ENCODE measurements at regions not wholly inside any gene's neighbourhood (a gene's known extent, or its start where the extent isn't known, plus 50 kb on each side); places are given as distances from the start of the nearest gene placed in this dataset.

DNA sequence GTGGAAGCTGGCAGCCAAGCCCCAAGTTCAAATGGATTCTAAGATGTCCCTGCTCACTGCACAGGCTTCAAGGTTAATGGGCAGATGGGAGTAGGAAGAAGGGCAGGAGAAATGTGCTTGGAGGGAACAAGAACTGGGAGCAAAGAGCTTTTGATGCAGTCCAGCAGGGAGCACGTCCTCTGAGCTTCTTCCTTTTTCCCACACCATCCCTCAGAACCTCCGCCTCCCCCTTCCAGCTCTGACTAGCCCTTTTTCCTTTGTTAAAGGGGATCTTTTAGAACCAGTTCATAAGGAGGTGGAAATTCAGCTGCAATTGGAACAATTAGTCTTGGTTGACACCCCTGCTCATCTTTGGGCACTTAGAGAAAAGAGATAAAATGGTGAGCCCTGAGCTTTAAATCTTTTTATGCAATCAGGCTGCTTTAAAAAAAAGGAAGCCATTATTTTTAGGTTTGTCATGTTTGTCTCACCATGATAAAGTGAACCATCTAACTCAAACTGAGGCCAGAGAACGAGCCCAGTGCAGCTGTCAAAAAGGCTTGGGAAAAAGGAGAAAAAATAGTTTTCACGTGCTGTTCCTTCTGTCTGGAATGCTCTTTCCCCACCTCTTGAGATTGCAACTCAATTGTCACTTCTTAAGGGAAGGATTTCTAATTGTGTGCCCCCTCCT lies 135.8 kb upstream of the IL1RAPL2 start:
- TF ChIP-seq CTCF (conservative IDR thresholded peaks at IDR 0.05; ENCODE audit: low read depth, low read length) (no peak), RFX5 (IDR thresholded peaks at IDR 0.05; ENCODE audit: low read depth, low read length) (no peak), POLR2A (IDR thresholded peaks at IDR 0.05; ENCODE audit: low read depth, low read length) (no peak), RCOR1 (IDR thresholded peaks at IDR 0.05; ENCODE audit: insufficient replicate concordance, low read length) (no peak), SMC3 (IDR thresholded peaks at IDR 0.05; ENCODE audit: low read depth, low read length) (no peak), FOS (IDR thresholded peaks at IDR 0.05; ENCODE audit: low read depth, low read length) (no peak), MAZ (IDR thresholded peaks at IDR 0.05; ENCODE audit: borderline replicate concordance, low read depth, low read length) (no peak), MXI1 (IDR thresholded peaks at IDR 0.05; ENCODE audit: borderline replicate concordance, low read depth, low read length) (no peak), BHLHE40 (IDR thresholded peaks at IDR 0.05; ENCODE audit: low read depth, low read length) (no peak), CHD1 (IDR thresholded peaks at IDR 0.05; ENCODE audit: low read depth, low read length) (no peak)
- TF ChIP-seq, protein P1, sequence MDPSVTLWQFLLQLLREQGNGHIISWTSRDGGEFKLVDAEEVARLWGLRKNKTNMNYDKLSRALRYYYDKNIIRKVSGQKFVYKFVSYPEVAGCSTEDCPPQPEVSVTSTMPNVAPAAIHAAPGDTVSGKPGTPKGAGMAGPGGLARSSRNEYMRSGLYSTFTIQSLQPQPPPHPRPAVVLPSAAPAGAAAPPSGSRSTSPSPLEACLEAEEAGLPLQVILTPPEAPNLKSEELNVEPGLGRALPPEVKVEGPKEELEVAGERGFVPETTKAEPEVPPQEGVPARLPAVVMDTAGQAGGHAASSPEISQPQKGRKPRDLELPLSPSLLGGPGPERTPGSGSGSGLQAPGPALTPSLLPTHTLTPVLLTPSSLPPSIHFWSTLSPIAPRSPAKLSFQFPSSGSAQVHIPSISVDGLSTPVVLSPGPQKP (IDR thresholded peaks at IDR 0.05; ENCODE audit: borderline replicate concordance, low read depth, low read length), result no peak

All from IMR-90 (cell line).